Left lung (tissue), 4 donors: ENCODE measurements at regions not wholly inside any gene's neighbourhood (a gene's known extent, or its start where the extent isn't known, plus 50 kb on each side); places are given as distances from the start of the nearest gene placed in this dataset.

ENCODE experiments used
- ATAC-seq: fragments of 200-7000 bp; cut with Tn5 transposase; one replicate; pipeline ENCODE4 v1.9.1; 2020; ENCODE audit warnings: moderate library complexity
- DNase-seq, 4 donors: peaks; one replicate each; pipeline ENCODE4 v3.0.0-alpha.2; 2013 to 2020
- H3K27ac ChIP-seq, 2 donors: fragments of 200-600 bp; sonication (generic) in 1 of 2; one replicate each; pipeline versions ENCODE4 v1.5.0 to v1.8.0; 2020 to 2021
- H3K27me3 ChIP-seq, 2 donors: fragments of 200-600 bp; sonication (generic) in 1 of 2; one replicate each; pipeline versions ENCODE4 v1.5.0 to v1.8.0; 2020 to 2021
- H3K36me3 ChIP-seq, 2 donors: fragments of 200-600 bp; sonication (generic) in 1 of 2; one replicate each; pipeline versions ENCODE4 v1.5.0 to v1.8.0; 2020 to 2021
- H3K4me1 ChIP-seq, 2 donors: fragments of 200-600 bp; one replicate each; pipeline ENCODE4 v1.8.0; 2021
- H3K4me3 ChIP-seq, 2 donors: fragments of 200-600 bp; sonication (generic) in 1 of 2; one replicate each; pipeline versions ENCODE4 v1.5.0 to v1.8.0; 2020 to 2021; ENCODE audit warnings: mild to moderate bottlenecking in 1 of 2
- H3K9me3 ChIP-seq, 2 donors: fragments of 200-600 bp; sonication (generic) in 1 of 2; one replicate each; pipeline versions ENCODE4 v1.5.0 to v1.8.0; 2020 to 2021
- CTCF ChIP-seq, 2 donors: fragments of 200-600 bp; sonication (generic) in 1 of 2; IDR thresholded peaks; one replicate each; pipeline versions ENCODE4 v1.5.0 to v1.8.0; 2021; ENCODE audit warnings: antibody characterized with exemption in 2 of 2
- intact Hi-C, 2 donors: fragments of 100-400 bp; cut with DNase I; formaldehyde crosslinking; loops; one replicate each; pipeline versions ENCODE4 v1.11.2 to v1.14.2; 2022
- donor health status: DM: no; HTN: yes; CAD: no.
- donor health status: DM: no; HTN: no; CAD: no.

- Histone ChIP-seq H3K36me3 (no peaks in the 10 kb centered on the region), H3K27ac (no peak overlapping the region), H3K4me3 (no peak overlapping the region), H3K9me3 (no peaks in the 10 kb centered on the region), H3K27me3 (peaks cover 0 to 35% of the 10 kb centered on the region in 2 donors), H3K4me1 (no peaks in the 10 kb centered on the region)
- TF ChIP-seq CTCF (IDR thresholded peaks at IDR 0.05) = no peak
- ATAC-seq (no peak), DNase-seq (peak in 1 of 4 donors; percentile 47)
- intact Hi-C loops = no loop called here
These were observed 133.4 kb upstream of the TCERG1L start for GRCh38 chr10:131444862-131445461.

DNA sequence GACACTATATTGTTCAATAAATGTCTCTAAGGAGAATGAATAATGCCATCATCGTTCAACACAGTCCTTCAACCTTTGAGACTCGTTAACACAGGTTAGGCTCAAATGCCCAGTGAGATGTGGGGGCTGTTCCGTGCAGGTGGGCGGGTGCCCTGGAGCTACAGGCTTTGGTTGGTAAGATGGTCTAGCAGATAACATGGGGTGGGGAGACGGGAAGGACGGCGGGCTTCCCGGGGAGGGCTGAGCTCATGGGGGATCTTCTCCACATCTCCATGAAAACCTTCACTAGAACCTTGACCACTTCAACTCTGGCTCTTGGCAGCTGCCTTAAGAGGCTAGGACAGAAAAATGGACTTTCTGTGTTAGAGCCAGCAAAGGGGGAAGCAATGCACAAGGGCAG is 134.1 kb upstream of the TCERG1L start:
- intact Hi-C loops = no loop called here
- DNase-seq (peak in 1 of 4 donors; percentile 49), ATAC-seq (no peak)
- H3K27me3 ChIP-seq = peaks cover 0 to 29% of the 10 kb centered on the region in 2 donors
- H3K27ac ChIP-seq = no peak overlapping the region
- H3K4me1 ChIP-seq = no peaks in the 10 kb centered on the region
- H3K9me3 ChIP-seq = no peaks in the 10 kb centered on the region
- no peaks in the 10 kb centered on the region for H3K36me3 ChIP-seq
- no peak overlapping the region for H3K4me3 ChIP-seq
- TF ChIP-seq CTCF (IDR thresholded peaks at IDR 0.05) = no peak

- Histone ChIP-seq H3K27ac (no peak overlapping the region), H3K36me3 (no peaks in the 10 kb centered on the region), H3K9me3 (no peaks in the 10 kb centered on the region), H3K4me1 (no peaks in the 10 kb centered on the region), H3K4me3 (no peak overlapping the region), H3K27me3 (peaks cover 0 to 26% of the 10 kb centered on the region in 2 donors)
- intact Hi-C loops = no loop called here
- no peak for TF ChIP-seq CTCF (IDR thresholded peaks at IDR 0.05)
- DNase-seq = no peak
- ATAC-seq = no peak
These were observed 134.7 kb upstream of the TCERG1L start for GRCh38 chr10:131446171-131446570.

DNA sequence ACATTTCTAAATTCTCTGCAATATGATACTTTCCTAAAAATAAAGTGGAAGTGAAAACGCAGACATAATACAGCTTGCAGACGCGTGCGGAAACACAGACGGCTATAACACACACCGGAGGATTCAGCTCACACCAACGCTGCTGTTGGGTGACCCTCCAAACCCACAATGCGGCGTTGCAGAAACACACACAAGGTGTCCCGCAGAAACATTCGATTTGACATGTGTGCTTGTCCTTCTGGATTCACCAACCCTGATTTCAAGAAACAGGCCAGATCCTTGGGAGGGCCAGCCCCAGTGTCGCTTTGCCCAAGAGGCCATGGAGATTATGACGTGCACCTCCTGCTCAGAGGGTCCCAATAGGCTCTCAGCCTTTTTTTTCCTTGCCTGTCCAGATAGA is 136.7 kb upstream of the TCERG1L start:
- peaks cover 2 to 29% of the 10 kb centered on the region in 2 donors for H3K27me3 ChIP-seq
- intact Hi-C loops = no loop called here
- no peaks in the 10 kb centered on the region for H3K36me3 ChIP-seq
- no peaks in the 10 kb centered on the region for H3K9me3 ChIP-seq
- no peak for ATAC-seq
- H3K27ac ChIP-seq = no peak overlapping the region
- no peak for TF ChIP-seq CTCF (IDR thresholded peaks at IDR 0.05)
- no peak overlapping the region for H3K4me3 ChIP-seq
- no peaks in the 10 kb centered on the region for H3K4me1 ChIP-seq
- DNase-seq = peak in 1 of 4 donors; percentile 45

DNA sequence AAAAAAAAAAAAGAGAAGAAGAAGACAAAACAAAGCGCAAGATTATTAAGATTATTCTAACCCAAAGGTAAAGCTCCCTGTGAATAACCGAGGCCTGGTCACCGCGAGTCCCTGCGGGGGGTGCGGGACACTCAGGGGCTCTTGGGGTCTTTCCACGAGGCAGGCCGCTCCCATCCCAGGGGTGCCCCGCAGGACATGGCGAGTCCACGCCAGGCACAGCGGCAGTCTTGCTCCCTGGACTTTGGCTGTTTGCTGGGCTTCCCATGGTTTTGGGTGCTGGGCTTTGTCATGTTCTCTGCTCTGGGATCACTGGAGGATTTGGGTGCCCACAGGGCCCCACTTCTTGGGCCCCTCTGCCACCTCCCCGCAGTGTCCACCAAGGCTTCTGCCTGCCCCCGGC is 137.4 kb upstream of the TCERG1L start:
- Histone ChIP-seq H3K4me3 (no peak overlapping the region), H3K36me3 (no peaks in the 10 kb centered on the region), H3K9me3 (no peaks in the 10 kb centered on the region), H3K4me1 (no peaks in the 10 kb centered on the region), H3K27me3 (peaks cover 9 to 29% of the 10 kb centered on the region in 2 donors), H3K27ac (no peak overlapping the region)
- intact Hi-C loops = no loop called here
- DNase-seq = peak in 1 of 4 donors; percentile 65
- no peak for ATAC-seq
- no peak for TF ChIP-seq CTCF (IDR thresholded peaks at IDR 0.05)
